ENCODE measurements at regions not wholly inside any gene's neighbourhood (a gene's known extent, or its start where the extent isn't known, plus 50 kb on each side); places are given as distances from the start of the nearest gene placed in this dataset.

DNA sequence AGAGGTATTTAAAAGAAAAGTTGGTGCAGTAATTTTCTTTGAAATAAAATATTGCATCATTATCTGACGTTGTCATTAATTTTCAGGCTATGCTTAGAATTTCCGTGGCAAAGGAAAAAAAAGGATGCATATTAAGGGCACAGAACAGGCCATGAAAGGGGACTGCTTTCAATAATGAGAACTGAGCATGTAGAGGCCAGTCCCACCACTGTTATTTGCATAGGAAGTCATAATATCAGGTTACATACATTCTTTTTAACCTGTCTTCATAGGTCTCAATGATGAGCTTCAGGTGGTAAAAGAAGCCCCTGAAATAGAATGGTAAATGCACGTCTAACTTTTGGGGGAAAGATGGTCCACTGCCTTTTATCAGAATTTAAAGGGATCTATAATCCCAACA, 272.1 kb upstream of the ALCAM start:
- no peak overlapping the region for H3K27ac ChIP-seq
- no peak for TF ChIP-seq CTCF (IDR thresholded peaks at IDR 0.05)
- no peak for TF ChIP-seq ZFX (IDR thresholded peaks at IDR 0.05; ENCODE audit: borderline replicate concordance)

- TF ChIP-seq ZFX (IDR thresholded peaks at IDR 0.05; ENCODE audit: borderline replicate concordance) (no peak), CTCF (IDR thresholded peaks at IDR 0.05) (no peak)
Measured at GRCh38 chr3:105096071-105096470, 270.6 kb upstream of the ALCAM start.

DNA sequence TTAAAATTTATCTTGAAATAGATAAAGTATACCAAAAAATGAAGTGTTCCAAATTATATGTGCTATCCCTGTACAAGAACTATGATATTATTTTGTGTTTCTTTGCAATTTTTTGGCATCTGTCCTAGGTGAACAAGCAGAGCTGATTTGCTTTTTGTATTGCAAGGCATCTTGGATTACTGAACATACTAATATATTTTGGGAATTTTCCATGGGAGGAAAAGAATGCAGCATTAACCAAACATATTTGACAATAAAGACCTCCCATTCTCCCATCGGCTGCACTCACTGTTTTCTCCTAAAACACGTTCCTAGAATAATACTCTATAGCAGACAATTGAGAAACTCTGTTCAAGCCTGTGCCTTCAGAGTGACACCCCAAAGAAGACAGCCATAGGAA, 265.1 kb upstream of the ALCAM start:
- H3K27ac ChIP-seq = no peak overlapping the region
- no peak for TF ChIP-seq ZFX (IDR thresholded peaks at IDR 0.05; ENCODE audit: borderline replicate concordance)
- no peak for TF ChIP-seq CTCF (IDR thresholded peaks at IDR 0.05)

More at GRCh38 chr3:105096071-105096470, 270.6 kb upstream of the ALCAM start:
- H3K27ac ChIP-seq = no peak overlapping the region

DNA sequence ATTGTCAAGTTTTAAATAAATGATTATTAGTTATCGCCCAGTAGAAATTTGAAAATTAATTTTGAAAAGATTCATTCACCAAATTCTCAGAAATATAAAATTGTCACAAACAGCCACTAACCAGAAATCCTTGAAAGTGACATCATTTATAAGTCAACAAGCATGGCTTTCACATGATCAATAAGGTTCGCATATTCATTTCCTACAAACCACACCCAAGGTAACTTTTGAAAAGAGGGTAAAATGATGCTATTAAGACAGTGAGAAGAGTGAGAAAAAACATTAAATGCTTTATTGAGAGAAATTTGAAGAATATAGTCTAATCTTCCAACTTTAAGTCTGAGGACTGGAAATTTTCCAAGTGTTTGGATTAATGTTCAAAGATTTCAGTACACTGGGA, 263.6 kb upstream of the ALCAM start:
- no peak overlapping the region for H3K27ac ChIP-seq
- TF ChIP-seq ZFX (IDR thresholded peaks at IDR 0.05; ENCODE audit: borderline replicate concordance) (no peak), CTCF (IDR thresholded peaks at IDR 0.05) (no peak)

- TF ChIP-seq ZFX (IDR thresholded peaks at IDR 0.05; ENCODE audit: borderline replicate concordance) (no peak), CTCF (IDR thresholded peaks at IDR 0.05) (no peak)
- H3K27ac ChIP-seq = no peak overlapping the region
Measured at GRCh38 chr3:105108823-105109222, 257.9 kb upstream of the ALCAM start.

- H3K27ac ChIP-seq = no peak overlapping the region
- no peak for TF ChIP-seq ZFX (IDR thresholded peaks at IDR 0.05; ENCODE audit: borderline replicate concordance)
- TF ChIP-seq CTCF (IDR thresholded peaks at IDR 0.05) = no peak
Measured at GRCh38 chr3:105118905-105119304, 247.8 kb upstream of the ALCAM start.

DNA sequence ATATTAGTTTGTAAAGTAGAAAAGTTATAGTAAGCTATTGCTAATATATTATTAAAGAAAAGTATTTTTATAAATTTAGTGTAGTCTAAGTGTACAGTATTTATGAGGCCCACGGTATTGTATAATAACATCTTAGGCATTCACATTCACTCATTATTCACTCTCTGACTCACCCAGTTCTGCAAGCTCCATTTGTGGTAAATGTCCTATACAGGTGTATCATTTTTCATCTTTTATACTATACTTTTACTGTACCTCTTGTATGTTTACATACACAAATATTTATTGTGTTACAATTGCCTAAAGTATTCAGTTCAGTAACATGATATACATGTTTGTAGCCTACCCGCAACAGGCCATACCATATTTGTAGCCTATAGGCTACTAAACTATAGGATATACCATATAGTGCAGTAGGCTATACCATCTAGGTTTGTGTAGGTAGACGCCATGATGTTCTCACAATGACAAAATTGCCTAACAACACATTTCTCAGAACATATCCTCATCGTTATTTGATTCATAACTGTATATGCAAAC, 246.8 kb upstream of the ALCAM start:
- no peak for TF ChIP-seq ZFX (IDR thresholded peaks at IDR 0.05; ENCODE audit: borderline replicate concordance)
- no peak for TF ChIP-seq CTCF (IDR thresholded peaks at IDR 0.05)
- no peak overlapping the region for H3K27ac ChIP-seq

Data from 22Rv1 (cell line).